ENCODE measurements at regions not wholly inside any gene's neighbourhood (a gene's known extent, or its start where the extent isn't known, plus 50 kb on each side); places are given as distances from the start of the nearest gene placed in this dataset.

- TF ChIP-seq CEBPZ (IDR thresholded peaks at IDR 0.05; ENCODE audit: low read length) = no peak
- TF ChIP-seq E2F5 (CRISPR knock-in tag; conservative IDR thresholded peaks at IDR 0.05) = no peak
- no peak for TF ChIP-seq CTCF (CRISPR knock-in tag; IDR thresholded peaks at IDR 0.05)
- TF ChIP-seq POGK (CRISPR knock-in tag; conservative IDR thresholded peaks at IDR 0.05) = no peak
- no peak for TF ChIP-seq MAX (IDR thresholded peaks at IDR 0.05)
- TF ChIP-seq POLR2A (IDR thresholded peaks at IDR 0.05; ENCODE audit: insufficient read depth in 1 of 2, low read depth in 2 of 2, low read length in 2 of 2) = no peak
- TF ChIP-seq KLF13 (CRISPR knock-in tag; IDR thresholded peaks at IDR 0.05) = no peak
- no peak for TF ChIP-seq CBX5 (CRISPR knock-in tag; IDR thresholded peaks at IDR 0.05; ENCODE audit: borderline replicate concordance)
- no peak for TF ChIP-seq FOXA1 (IDR thresholded peaks at IDR 0.05)
- no peak for TF ChIP-seq FOXA1 (CRISPR knock-in tag; IDR thresholded peaks at IDR 0.05)
- TF ChIP-seq MYNN (CRISPR knock-in tag; IDR thresholded peaks at IDR 0.05; ENCODE audit: low read depth) = no peak
- TF ChIP-seq ZHX1 (CRISPR knock-in tag; IDR thresholded peaks at IDR 0.05; ENCODE audit: low read depth) = no peak
- no peak for TF ChIP-seq YY1 (IDR thresholded peaks at IDR 0.05; ENCODE audit: insufficient read depth, insufficient replicate concordance, low read depth, low read length)
Measured at GRCh38 chr2:217437290-217437870, 565.4 kb downstream of the TNS1 start.
